NCI-H510A (cell line): ENCODE measurements at regions not wholly inside any gene's neighbourhood (a gene's known extent, or its start where the extent isn't known, plus 50 kb on each side); places are given as distances from the start of the nearest gene placed in this dataset.
"Not testable (repeated sequence)": the region's sequence is repeated elsewhere in the genome, so short reads cannot be mapped to it uniquely, and the experiment has no call there.

Experiments
- DNase-seq: peaks from one replicate; lab custom pipeline; 2025; lab: John Stamatoyannopoulos, UW

- no peak for DNase-seq
Measured at GRCh38 chr18:67135981-67136380, 380.5 kb downstream of the DSEL start.

DNA sequence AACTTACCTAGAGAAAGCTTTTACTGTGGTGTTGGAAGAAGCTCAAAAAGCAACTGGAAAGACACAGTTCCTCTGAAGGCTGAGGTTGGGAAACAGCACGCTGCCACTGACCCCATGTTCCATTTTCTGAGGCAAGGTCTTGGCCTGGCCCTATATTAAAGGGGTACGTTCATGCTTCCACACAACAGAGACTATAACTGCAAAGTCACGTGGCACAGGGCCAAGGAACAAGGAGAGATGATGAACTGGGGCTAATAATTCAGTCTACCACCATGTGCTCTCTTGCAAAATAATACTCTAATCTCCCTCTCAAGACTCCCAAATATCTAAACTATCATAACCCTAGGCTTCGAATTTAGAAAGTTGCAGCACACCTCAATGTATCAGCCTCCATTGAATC lies 381.6 kb downstream of the DSEL start:
- no peak for DNase-seq

DNA sequence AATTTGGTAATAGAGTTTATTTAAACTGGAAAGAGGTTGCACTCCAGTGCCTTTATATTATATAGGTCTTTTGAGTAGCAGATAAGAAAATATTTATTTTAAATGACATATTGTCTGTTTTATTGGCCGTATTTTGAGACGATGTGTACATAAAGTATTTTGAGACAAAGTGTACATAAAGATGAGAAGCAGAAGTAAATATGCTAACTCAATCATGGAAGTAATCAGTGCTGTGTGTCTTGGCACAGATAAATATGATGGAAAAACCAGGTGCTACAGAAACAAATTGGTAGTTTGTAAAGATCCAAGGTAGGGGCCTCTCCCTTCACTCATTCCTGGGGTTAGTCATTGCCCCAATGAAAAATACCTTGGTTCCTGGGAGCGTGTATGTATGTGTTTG lies 382.9 kb downstream of the DSEL start:
- DNase-seq = peak; percentile 80

GRCh38 chr18:67132919-67133318 lies 383.6 kb downstream of the DSEL start:
- DNase-seq = peak; percentile 73

DNA sequence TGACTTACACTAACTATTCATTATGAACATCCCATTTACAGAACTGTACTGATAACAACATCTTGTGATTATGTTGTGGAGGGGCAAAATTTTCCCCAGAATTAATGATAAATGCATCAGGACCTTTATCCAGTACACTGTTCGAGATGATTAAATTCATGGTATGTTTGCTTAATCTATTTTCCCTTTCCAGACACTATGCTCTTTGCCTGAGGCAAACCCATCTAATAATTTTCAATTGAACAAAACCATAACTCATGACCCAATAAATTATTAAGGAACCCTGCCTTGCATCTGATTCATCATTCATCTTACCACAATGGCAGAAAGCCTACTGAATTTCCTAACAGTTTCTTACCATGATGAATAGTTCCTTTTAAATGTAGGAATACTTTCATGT lies 385.0 kb downstream of the DSEL start:
- no peak for DNase-seq

DNA sequence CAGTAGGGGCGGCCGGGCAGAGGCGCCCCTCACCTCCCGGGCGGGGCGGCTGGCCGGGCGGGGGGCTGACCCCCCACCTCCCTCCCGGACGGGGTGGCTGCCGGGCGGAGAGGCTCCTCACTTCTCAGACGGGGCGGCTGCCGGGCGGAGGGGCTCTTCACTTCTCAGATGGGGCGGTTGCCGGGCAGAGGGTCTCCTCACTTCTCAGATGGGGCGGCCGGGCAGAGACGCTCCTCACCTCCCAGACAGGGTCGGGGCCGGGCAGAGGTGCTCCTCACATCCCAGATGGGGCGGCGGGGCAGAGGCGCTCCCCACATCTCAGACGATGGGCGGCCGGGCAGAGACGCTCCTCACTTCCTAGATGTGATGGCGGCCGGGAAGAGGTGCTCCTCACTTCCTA lies 389.8 kb downstream of the DSEL start:
- DNase-seq = not testable (repeated sequence)

DNA sequence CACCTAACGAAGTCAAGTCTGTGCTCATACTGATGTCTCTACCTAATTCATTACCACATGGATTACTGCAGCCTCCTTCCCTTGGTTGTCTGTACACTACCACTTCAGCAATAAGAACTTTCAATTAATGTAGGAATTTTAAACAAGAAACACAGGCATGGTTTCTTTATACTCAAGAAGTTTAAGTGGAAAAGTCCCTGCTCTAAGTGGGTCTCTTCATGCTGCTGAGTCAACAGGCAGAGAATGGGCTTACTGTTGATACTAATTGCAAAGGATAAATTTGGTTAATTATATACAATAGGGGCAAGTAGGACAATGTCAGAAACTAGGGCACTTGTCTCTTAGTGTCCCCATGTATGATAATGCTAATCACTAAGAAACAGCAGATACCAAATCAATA lies 392.6 kb downstream of the DSEL start:
- DNase-seq = no peak

- no peak for DNase-seq
Measured at GRCh38 chr18:67117804-67118203, 398.7 kb downstream of the DSEL start.

GRCh38 chr18:67109535-67109934 lies 407.0 kb downstream of the DSEL start:
- DNase-seq = no peak

GRCh38 chr18:67108894-67109293 lies 407.6 kb downstream of the DSEL start:
- DNase-seq = no peak

- peak; percentile 51 for DNase-seq
Measured at GRCh38 chr18:67104700-67105284, 411.7 kb downstream of the DSEL start.

GRCh38 chr18:67094123-67094522 lies 422.4 kb downstream of the DSEL start:
- DNase-seq = no peak

- DNase-seq = no peak
Measured at GRCh38 chr18:67092141-67092540, 424.4 kb downstream of the DSEL start.

DNA sequence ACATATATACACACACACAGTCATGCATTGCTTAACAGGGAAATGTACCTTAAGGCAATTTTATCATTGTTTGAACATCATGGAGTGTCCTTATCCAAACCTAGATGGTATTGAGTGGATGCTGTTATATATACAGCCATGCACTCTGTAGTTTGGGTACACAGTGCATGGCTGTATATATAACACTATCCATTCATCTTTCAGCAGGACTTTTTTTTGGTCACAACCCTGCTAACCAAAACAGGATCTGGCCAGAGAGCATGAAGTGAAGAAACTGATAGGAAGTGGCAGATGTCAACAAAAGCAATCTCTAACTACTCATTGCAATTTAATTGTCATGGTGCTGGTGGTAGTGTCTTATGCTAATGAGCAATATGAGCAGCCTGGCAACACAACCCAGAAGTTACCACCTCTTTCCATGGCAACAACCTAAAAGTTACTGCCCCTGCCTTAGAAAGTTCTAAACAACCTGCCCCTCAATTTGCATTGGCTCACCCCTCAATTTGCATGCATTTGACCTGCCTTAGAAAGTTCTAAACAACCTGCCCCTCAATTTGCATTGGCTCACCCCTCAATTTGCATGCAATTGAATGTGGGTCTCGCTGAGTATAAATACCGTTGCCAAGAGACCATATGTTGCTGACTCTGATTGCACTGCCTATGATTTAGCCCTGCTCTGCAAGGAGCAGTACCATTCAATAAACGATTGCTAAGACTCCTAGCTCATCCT lies 434.9 kb downstream of the DSEL start:
- DNase-seq = no peak

DNA sequence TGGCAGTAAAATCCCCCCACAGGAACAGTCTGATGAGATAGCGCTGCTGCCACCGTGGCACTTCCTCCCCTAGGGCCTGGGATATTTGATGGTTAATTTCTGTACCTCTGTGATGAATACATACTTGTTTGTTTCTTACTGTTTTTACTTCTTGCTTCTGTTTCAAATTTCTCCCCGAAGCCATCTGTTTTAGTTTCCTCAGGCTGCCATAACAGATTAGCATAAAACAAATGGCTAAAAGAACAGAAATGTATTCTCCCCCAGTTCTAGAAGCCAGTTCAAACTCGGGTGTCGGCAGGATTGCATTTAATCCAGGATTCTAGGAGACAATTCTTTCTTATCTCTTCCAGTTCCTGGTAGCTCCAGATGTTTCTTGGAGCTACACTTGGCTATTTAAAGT lies 435.9 kb downstream of the DSEL start:
- no peak for DNase-seq

DNA sequence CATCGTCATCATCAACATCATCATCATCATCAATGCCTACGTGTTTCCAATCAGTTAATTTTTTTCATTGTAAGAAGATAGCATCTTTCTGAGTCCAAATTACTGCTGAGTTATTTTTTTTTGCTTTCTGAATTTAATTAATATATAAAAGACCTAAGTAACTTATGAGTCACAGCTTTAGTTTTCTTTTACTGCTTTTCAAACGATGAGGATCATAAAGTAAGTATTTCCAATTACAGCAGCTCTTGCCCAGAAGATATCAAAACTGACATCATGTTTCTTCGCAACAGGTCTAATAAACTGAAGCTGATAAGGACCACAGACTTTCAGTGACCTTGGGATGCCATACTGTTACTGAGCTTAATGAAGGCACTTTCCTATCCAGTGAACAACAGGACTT lies 442.2 kb downstream of the DSEL start:
- DNase-seq = no peak

DNA sequence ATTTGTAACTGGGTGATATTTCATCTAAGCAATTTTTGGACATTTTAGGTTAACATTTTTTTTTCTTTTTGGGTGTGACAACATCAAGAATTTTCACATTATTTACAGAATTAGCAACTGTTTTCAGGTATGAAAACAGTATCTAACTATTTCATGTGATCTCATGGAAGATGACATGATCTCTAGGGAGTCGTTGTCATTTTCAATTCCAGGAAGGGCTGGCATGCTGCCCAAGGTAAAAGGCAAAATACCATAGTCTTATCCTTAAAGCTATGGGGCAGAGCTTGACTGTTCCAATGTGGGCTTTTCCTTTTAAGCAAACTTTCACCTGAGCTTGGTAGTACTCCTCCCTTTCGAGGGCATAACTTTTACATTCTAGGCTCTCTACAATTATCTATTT lies 443.7 kb downstream of the DSEL start:
- DNase-seq = no peak

GRCh38 chr18:67068608-67069007 lies 447.9 kb downstream of the DSEL start:
- DNase-seq = no peak

- no peak for DNase-seq
Measured at GRCh38 chr18:67047334-67047733, 443.4 kb upstream of the CDH19 start.

DNA sequence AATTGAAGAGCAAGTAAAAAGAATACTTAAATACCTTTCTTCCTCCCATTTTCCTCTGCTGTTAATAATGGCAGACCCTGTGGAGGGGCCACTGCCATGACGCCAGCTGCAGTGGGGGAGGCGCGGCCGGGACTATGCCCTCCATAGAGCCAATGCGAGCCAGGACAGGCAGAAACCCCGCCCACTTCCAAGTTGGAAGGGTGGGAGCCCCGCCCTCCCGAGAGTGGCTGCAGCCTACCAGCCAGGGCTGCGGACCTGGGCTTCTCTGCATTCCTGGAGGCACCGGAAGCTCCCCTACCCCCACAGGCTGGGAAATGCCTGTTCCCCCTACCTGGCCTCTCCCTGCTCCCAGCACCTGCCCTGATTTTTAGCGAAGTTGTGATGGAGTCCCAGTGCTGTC lies 439.4 kb upstream of the CDH19 start:
- DNase-seq = no peak

DNA sequence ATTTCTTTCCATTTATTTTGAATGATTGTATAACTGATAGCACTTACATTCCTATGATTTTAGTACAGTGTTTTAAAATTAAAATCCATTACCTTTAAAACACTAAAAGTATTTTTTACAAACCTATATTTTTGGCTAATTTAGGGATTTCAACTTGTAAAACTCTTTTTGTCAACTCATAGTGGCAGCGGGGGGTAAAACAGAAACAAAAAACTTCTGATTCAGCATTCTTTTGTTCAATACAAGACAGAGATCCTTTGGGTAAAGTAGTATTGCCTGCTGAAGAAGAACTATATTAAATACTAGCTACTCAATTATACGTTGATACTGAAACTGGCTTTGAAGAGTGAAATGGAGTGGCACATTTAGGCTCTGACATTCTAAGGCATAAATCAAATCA lies 437.4 kb upstream of the CDH19 start:
- DNase-seq = no peak

DNA sequence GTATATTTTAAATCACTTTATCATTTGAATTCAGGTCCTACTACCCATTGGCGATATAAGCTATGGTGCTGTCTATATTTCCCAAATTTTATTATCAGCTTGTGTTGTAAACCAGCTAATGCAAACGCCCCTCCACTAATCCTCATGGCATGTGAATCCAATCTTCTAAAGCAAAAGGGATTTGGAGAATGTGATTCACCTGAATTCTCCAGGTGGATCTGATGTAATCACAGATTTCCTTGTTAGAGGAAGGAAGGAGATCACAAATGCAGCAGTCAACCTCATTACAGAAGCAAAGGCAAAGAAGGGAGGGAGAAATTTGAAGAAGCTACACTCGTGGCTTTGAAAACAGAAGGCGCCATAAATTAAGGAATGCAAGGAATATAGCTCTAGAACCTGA lies 431.1 kb upstream of the CDH19 start:
- no peak for DNase-seq

DNA sequence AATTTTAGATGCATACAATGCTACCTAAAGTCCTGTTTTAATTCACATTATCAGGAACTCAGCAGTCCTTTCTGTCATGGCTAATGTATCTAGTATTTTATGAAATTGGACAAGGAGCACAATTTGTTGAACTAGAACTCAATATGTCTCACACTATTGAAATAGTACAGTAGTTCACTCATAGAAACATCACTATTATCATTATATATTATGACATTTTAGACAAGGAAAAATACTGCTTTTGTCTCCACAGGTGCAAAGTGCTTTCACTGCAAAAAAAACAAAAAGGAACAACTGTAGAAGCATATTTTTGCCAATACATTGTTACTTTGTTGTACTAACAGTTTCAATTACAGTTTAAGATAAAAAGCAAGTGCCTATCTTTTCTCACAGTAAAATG lies 419.2 kb upstream of the CDH19 start:
- no peak for DNase-seq

- DNase-seq = no peak
Measured at GRCh38 chr18:67010919-67011318, 407.0 kb upstream of the CDH19 start.
